ENCODE measurements at regions not wholly inside any gene's neighbourhood (a gene's known extent, or its start where the extent isn't known, plus 50 kb on each side); places are given as distances from the start of the nearest gene placed in this dataset.

DNA sequence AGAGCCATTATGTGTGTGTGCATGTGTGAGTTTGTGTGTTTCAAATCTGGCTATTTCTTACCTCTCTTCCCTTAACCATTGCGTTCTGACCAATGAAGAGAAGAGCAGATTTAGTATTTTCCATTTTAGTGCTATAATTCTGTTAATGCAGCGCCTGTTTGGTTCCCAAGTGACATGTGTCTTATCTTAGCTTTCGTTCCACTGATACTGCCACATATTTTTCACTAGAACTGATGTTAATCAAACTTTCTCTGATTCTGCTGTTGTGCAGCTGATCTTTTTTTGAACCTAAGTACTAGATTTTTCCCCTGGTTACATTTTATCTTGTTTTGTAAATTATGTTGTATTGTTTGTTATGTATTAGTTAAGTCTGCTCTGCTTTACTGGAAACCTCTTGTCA is 152.9 kb upstream of the MID1 start:
- DNase-seq (no peak), FAIRE-seq (no peak)
- Histone ChIP-seq H3K4me1 (ENCODE audit: control insufficient read depth in 2 of 3, insufficient read depth in 2 of 3, low read depth in 1 of 3, low read length in 3 of 3) (no peaks in the 10 kb centered on the region), H3K27me3 (ENCODE audit: control insufficient read depth, insufficient read depth, low read length) (no peaks in the 10 kb centered on the region), H3K4me3 (ENCODE audit: low read length in 3 of 3) (no peak overlapping the region), H3K36me3 (ENCODE audit: control insufficient read depth in 2 of 3, insufficient read depth in 3 of 3, low read length in 3 of 3) (no peaks in the 10 kb centered on the region), H3K9ac (ENCODE audit: low read length in 3 of 3) (no peak overlapping the region), H3K9me3 (ENCODE audit: control insufficient read depth in 2 of 3, insufficient read depth in 1 of 3, low read length in 3 of 3) (no peaks in the 10 kb centered on the region), H3K27ac (ENCODE audit: low read depth in 2 of 2, low read length in 2 of 2) (no peak overlapping the region)
- TF ChIP-seq, protein P1, sequence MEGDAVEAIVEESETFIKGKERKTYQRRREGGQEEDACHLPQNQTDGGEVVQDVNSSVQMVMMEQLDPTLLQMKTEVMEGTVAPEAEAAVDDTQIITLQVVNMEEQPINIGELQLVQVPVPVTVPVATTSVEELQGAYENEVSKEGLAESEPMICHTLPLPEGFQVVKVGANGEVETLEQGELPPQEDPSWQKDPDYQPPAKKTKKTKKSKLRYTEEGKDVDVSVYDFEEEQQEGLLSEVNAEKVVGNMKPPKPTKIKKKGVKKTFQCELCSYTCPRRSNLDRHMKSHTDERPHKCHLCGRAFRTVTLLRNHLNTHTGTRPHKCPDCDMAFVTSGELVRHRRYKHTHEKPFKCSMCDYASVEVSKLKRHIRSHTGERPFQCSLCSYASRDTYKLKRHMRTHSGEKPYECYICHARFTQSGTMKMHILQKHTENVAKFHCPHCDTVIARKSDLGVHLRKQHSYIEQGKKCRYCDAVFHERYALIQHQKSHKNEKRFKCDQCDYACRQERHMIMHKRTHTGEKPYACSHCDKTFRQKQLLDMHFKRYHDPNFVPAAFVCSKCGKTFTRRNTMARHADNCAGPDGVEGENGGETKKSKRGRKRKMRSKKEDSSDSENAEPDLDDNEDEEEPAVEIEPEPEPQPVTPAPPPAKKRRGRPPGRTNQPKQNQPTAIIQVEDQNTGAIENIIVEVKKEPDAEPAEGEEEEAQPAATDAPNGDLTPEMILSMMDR (IDR thresholded peaks at IDR 0.05; ENCODE audit: borderline replicate concordance, extremely low read depth, insufficient read depth) = no peak
- intact Hi-C loops (cut with DNase I) = no loop called here

DNA sequence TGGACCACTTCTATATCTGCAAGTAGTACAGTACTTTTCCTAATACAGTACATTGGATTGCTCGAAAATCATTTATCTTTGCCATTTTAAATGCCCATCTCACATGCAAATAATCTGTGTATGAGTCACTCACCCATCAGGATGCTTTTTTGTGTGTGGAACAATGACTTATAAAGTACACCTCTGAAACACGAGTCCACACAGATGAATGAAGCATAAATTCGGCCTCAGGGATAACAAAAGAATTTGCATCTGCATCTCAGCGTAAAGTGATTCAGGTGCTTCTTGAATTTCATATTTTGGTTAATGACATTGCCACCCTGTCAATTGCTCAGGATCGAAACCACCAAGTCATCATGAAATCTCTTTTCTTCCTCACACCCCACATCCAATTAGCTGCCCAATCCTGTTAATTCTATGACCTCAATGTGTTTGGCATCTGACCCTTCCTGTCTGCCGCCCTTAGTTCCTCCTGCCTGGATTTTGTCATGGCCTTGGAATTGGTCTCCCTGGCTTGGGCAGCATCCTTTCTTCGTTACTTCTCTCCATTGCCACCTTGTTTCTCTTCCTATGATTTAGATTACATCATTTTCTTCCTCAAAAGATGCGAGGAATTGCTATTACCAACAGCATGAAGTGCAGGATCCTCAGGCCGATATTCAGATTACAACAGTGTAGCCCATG is 161.6 kb upstream of the MID1 start:
- DNase-seq (no peak), FAIRE-seq (no peak)
- Histone ChIP-seq H3K27ac (ENCODE audit: low read depth in 2 of 2, low read length in 2 of 2) (no peak overlapping the region), H3K4me1 (ENCODE audit: control insufficient read depth in 2 of 3, insufficient read depth in 2 of 3, low read depth in 1 of 3, low read length in 3 of 3) (no peaks in the 10 kb centered on the region), H3K4me3 (ENCODE audit: low read length in 3 of 3) (no peak overlapping the region), H3K9ac (ENCODE audit: low read length in 3 of 3) (no peak overlapping the region), H3K27me3 (ENCODE audit: control insufficient read depth, insufficient read depth, low read length) (no peaks in the 10 kb centered on the region), H3K36me3 (ENCODE audit: control insufficient read depth in 2 of 3, insufficient read depth in 3 of 3, low read length in 3 of 3) (no peaks in the 10 kb centered on the region), H3K9me3 (ENCODE audit: control insufficient read depth in 2 of 3, insufficient read depth in 1 of 3, low read length in 3 of 3) (no peaks in the 10 kb centered on the region)
- intact Hi-C loops (cut with DNase I) = no loop called here
- TF ChIP-seq, protein P1 (IDR thresholded peaks at IDR 0.05; ENCODE audit: borderline replicate concordance, extremely low read depth, insufficient read depth) = no peak

DNA sequence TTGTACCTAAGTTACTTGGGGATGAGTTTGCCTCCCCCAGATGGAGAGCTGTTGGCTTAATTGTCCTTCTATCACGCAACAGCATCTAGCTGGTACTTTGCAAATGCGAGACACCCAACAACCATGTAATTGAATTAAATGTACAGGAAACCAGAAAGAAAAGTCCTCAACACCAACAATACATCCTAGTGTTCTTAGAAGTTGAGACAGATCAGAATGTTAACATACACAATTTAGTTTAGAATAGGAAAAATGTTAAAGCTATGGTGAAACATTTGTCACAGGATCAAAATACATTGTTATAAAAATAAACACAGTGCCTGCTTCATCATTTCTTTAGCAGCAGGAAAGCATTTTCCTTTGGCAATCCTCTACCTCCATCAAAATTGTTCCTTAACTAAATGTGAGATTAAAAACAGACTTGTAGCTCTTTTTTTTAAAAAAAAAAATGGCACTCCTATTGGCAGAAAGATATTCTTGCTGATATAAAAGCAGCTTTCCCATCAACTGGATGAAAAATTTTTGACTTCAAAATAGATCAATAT is 163.1 kb upstream of the MID1 start:
- no peak overlapping the region for H3K9ac ChIP-seq (ENCODE audit: low read length in 3 of 3)
- TF ChIP-seq, protein P1 (IDR thresholded peaks at IDR 0.05; ENCODE audit: borderline replicate concordance, extremely low read depth, insufficient read depth) = no peak
- intact Hi-C loops (cut with DNase I) = no loop called here
- no peaks in the 10 kb centered on the region for H3K4me1 ChIP-seq (ENCODE audit: control insufficient read depth in 2 of 3, insufficient read depth in 2 of 3, low read depth in 1 of 3, low read length in 3 of 3)
- H3K4me3 ChIP-seq (ENCODE audit: low read length in 3 of 3) = no peak overlapping the region
- H3K27ac ChIP-seq (ENCODE audit: low read depth in 2 of 2, low read length in 2 of 2) = no peak overlapping the region
- no peak for FAIRE-seq
- no peaks in the 10 kb centered on the region for H3K36me3 ChIP-seq (ENCODE audit: control insufficient read depth in 2 of 3, insufficient read depth in 3 of 3, low read length in 3 of 3)
- H3K27me3 ChIP-seq (ENCODE audit: control insufficient read depth, insufficient read depth, low read length) = no peaks in the 10 kb centered on the region
- no peaks in the 10 kb centered on the region for H3K9me3 ChIP-seq (ENCODE audit: control insufficient read depth in 2 of 3, insufficient read depth in 1 of 3, low read length in 3 of 3)
- no peak for DNase-seq

Data from kidney (tissue), 13 donors.